ENCODE measurements at regions not wholly inside any gene's neighbourhood (a gene's known extent, or its start where the extent isn't known, plus 50 kb on each side); places are given as distances from the start of the nearest gene placed in this dataset.

DNA sequence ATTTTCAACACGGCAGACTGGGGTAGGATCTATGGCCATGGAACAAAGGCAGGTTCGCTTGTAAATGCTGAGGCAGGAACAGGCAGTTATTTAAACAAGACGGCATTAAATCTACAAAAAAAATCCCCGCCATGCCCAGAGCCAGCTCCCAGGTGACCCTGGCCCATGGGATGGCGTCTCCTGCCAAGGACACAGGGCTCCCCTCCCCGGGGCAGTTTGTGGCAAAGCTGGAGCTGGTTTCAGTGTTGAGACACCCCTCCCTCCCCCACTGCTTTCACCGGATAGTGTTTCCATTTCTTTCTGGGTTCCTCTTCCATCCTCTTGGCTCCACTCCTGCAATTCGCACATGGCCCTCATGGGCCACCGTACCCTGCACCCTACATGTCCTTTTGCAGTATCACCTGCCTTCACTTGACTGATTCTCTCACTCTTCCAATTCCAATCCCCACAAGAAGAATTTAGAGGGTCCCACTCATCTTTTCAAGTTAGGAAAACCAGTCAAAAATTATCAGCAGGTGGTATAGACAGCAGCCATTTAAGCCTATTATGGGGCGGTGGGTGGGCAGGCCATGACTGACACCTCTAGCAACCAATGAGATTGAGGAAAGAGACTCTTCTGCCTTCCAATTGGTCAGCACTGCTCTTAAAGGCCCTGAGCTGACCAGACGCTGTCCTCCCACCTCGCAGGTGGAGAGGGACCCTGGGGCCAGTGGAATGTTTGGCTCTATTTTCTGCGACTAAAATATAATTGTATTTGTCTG, 52.0 kb downstream of the OLIG1 start:
- H3K4me3 ChIP-seq (ENCODE audit: low read length), result no peak overlapping the region
- TF ChIP-seq, protein P1, sequence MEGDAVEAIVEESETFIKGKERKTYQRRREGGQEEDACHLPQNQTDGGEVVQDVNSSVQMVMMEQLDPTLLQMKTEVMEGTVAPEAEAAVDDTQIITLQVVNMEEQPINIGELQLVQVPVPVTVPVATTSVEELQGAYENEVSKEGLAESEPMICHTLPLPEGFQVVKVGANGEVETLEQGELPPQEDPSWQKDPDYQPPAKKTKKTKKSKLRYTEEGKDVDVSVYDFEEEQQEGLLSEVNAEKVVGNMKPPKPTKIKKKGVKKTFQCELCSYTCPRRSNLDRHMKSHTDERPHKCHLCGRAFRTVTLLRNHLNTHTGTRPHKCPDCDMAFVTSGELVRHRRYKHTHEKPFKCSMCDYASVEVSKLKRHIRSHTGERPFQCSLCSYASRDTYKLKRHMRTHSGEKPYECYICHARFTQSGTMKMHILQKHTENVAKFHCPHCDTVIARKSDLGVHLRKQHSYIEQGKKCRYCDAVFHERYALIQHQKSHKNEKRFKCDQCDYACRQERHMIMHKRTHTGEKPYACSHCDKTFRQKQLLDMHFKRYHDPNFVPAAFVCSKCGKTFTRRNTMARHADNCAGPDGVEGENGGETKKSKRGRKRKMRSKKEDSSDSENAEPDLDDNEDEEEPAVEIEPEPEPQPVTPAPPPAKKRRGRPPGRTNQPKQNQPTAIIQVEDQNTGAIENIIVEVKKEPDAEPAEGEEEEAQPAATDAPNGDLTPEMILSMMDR (conservative IDR thresholded peaks at IDR 0.05; ENCODE audit: low read length), result no peak
- peak; percentile 9 for DNase-seq (ENCODE audit: low read depth)

DNA sequence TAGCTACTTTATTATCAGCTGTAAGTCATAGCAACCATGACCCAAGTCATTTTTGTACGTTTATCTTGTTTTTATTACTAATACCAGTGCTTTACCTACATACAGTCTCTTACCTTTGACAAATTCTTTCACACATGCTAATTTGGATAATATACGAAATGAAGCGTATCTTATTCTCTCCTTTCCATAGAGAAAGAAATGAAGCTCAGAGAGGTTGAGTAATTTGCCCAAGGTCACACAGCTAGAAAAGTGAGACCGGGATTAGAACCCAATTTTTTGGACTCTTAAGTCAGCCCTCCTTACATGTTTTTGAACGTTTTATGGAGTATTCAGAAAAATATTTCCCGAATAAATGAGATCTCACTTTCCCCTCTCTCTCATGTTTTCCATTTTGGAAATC, 52.6 kb downstream of the OLIG1 start:
- no peak overlapping the region for H3K4me3 ChIP-seq (ENCODE audit: low read length)
- TF ChIP-seq, protein P1 (conservative IDR thresholded peaks at IDR 0.05; ENCODE audit: low read length), result no peak
- no peak for DNase-seq (ENCODE audit: low read depth)

DNA sequence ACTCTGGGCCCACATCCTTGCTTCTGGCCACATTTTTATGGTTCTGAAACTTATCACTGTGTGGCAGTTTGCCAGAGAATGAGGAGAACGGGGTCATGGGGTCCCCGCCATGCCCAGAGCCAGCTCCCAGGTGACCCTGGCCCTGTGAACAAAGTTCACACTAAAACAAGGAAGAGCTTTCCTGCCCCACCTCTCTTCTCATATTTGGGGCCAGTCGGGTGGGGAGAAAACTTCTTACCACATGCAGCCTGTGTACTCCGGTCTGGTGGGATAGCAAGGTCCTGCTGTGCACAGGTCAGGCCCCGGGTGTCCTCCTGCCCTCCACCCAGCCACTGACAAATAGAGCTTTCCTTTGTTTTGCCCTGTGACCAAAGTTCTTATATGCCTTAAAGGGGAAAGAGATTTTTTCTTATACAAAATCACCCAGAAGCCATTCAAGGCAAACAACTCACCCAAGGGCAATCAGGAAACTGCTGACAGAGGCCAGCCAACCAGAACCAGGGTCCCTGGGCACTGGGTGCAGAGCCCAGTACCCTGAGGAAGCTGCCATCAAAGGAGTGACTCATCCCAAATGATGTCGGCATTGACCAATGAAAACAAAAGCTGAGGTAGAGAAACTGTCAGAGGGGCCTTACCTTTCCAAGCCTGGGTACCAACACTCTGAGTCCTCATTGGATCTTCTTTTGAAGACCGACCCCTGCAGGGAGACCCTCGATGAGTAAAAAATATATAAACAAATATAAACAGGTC, 53.6 kb downstream of the OLIG1 start:
- DNase-seq (ENCODE audit: low read depth), result no peak
- H3K4me3 ChIP-seq (ENCODE audit: low read length), result no peak overlapping the region
- TF ChIP-seq, protein P1 (conservative IDR thresholded peaks at IDR 0.05; ENCODE audit: low read length), result no peak

DNA sequence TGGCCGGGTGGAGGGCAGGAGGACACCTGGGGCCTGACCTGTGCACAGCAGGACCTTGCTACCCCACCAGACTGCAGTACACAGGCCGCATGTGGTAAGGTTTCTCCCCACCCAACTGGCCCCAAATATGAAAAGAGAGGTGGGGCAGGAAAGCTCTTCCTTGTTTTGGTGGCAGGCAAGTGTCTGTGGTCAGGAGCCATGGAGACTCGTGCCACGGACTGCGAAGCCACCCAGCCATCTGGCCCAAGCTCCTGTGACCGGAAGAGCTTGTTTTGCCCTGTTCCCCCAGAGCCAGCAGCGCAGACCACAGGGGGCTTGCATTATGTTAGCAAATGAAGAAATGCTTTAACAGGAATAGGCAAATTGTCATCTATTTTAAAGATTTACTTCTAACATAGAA, 54.9 kb downstream of the OLIG1 start:
- no peak for DNase-seq (ENCODE audit: low read depth)
- H3K4me3 ChIP-seq (ENCODE audit: low read length), result no peak overlapping the region
- TF ChIP-seq, protein P1 (conservative IDR thresholded peaks at IDR 0.05; ENCODE audit: low read length), result no peak

DNA sequence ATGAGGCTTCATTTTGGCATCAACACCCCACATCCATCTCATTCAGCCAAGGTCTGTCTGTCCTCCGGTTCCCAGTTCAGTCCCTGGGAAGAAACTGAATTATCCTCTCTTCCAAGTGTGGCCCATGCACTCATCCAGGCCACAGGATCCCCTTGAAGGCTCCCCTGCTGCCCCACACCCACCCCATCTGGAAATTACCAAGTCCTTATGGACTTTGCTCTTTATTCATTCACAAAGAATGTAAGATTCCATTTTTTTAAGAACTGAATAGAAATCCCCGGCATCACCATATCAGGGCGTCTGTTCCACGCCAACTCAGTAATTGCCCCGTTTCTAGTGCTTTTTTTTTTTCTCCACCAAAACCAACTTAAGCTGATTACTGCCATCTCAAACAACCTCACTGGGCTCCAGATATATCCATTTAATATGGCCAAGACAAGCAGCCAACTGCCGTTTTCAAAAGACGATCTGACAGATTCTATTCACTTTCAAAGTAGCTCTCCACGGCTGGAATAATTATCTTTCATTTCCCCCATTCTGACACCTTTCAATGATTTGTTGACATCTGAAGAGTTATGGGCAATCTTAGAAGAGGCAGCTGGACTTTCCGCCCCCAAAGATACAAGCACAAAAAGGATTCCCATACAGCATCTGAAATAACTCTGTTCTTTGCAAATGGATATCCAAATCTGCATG, 55.9 kb downstream of the OLIG1 start:
- TF ChIP-seq, protein P1 (conservative IDR thresholded peaks at IDR 0.05; ENCODE audit: low read length), result no peak
- peak; percentile 10 for DNase-seq (ENCODE audit: low read depth)
- no peak overlapping the region for H3K4me3 ChIP-seq (ENCODE audit: low read length)

DNA sequence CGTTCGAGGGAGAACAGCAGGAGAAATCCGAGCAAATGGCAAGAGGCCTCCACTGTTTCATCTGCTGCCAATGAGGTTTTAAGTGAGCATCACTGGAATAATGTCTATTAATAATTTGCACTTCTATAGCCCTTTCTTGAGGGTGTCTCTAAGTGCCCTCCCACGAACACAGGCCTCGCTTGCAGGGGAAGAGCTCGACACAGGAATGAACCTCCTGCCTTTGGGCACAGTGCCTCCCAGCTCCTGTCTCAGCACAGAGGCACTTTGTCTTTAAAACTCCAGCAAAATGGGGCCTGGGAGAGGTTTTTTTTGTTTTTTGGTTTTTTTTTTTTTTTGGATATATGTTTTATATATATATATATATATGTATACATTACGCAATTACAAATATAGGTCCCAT, 56.6 kb downstream of the OLIG1 start:
- TF ChIP-seq, protein P1 (conservative IDR thresholded peaks at IDR 0.05; ENCODE audit: low read length), result no peak
- no peak for DNase-seq (ENCODE audit: low read depth)
- H3K4me3 ChIP-seq (ENCODE audit: low read length), result no peak overlapping the region

Measured in AG10803 (cell line).